K562 (cell line): ENCODE measurements at regions not wholly inside any gene's neighbourhood (a gene's known extent, or its start where the extent isn't known, plus 50 kb on each side); places are given as distances from the start of the nearest gene placed in this dataset.

Source experiments
- BRCA1 ChIP-seq, 2 experiments: fragments of 450-650 bp in 1 of 2; sonication (generic) in 1 of 2; formaldehyde crosslinking in 1 of 2; IDR thresholded peaks; 2 replicates each; pipeline versions ENCODE4 v1.5.0 to v1.6.1; 2017 to 2020; ENCODE audit warnings: mild to moderate bottlenecking in 1 of 2, missing genetic modification reagents in 1 of 2
- CHD1 ChIP-seq: fragments of 200-600 bp; sonication (generic); IDR thresholded peaks from one replicate; pipeline ENCODE4 v1.6.1; 2012; ENCODE audit warnings: mild to moderate bottlenecking, moderate library complexity, low read length, inconsistent platforms
- EWSR1 ChIP-seq: fragments of 450-650 bp; IDR thresholded peaks from 2 replicates; pipeline ENCODE4 v1.6.1; 2018; ENCODE audit warnings: borderline replicate concordance, mild to moderate bottlenecking, low read depth, moderate library complexity; ENCODE audit not compliant: partially characterized antibody
- SP1 ChIP-seq: sonication (generic); formaldehyde crosslinking; IDR thresholded peaks from 2 replicates; pipeline ENCODE4 v1.8.1; 2022; ENCODE audit warnings: mild to moderate bottlenecking, missing genetic modification reagents
- USF2 ChIP-seq: sonication (generic); formaldehyde crosslinking; IDR thresholded peaks from 2 replicates; pipeline ENCODE4 v1.5.0; 2020; ENCODE audit warnings: missing genetic modification reagents
- ZBTB11 ChIP-seq, 3 experiments: fragments of 200-800 bp in 1 of 3; fragments of 250-450 bp in 1 of 3; fragments of 450-650 bp in 1 of 3; sonication (Bioruptor Pico) in 1 of 3; sonication (Bioruptor generic) in 1 of 3; formaldehyde crosslinking in 1 of 3; IDR thresholded peaks; 2 replicates each; pipeline versions ENCODE4 v1.6.1 to v1.8.0; 2016 to 2022; ENCODE audit warnings: mild to moderate bottlenecking in 2 of 3, missing genetic modification characterization in 2 of 3, missing compliant biosample characterization in 1 of 3, moderate library complexity in 1 of 3
- ZNF41 ChIP-seq: fragments of 250-450 bp; sonication (Bioruptor Pico); conservative IDR thresholded peaks from 2 replicates; pipeline ENCODE4 v1.4.0; 2020; ENCODE audit warnings: mild to moderate bottlenecking
- TF ChIP-seq, protein P1 (sequence below), 2 experiments: fragments of 450-650 bp; formaldehyde crosslinking in 1 of 2; IDR thresholded peaks; 2 replicates each; pipeline versions ENCODE4 v1.4.0 to v1.6.1; 2014 to 2020; ENCODE audit warnings: mild to moderate bottlenecking in 2 of 2, borderline replicate concordance in 1 of 2, low read depth in 1 of 2
- TF ChIP-seq, protein P2 (sequence below), 3 experiments: IDR thresholded peaks in 2 of 3; conservative IDR thresholded peaks in 1 of 3; 2 replicates each; pipeline ENCODE4 v1.5.1; 2011 to 2012; ENCODE audit warnings: low read length in 3 of 3, mild to moderate bottlenecking in 3 of 3, control low read depth in 2 of 3, improper control_type of control experiment in 1 of 3, inconsistent platforms in 1 of 3, low read depth in 1 of 3, mixed read lengths in 1 of 3, moderate library complexity in 1 of 3; ENCODE audit not compliant: insufficient read depth in 2 of 3

DNA sequence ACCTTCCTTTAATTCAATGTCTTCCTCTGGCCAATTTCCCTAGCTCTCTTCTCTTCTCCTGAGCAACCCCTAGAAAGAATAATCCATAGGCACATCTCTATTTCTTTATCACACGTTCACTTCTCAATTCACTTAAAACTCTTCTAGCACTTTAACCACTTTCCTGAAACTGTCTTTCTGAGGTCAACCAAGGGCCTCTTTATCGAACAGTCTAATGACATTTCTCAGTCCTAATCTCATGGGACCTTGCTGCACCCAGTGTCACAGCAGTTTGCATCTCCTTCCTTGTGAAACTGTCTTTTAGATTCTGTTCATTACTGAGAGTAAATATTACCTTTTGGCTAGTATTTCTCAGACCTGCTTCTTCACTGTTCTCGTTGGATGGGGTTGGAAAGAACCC is 285.3 kb upstream of the RASGEF1B start:
- TF ChIP-seq ZBTB11 (CRISPR knock-in tag; IDR thresholded peaks at IDR 0.05) (no peak), CHD1 (no peak), BRCA1 (IDR thresholded peaks at IDR 0.05) (no peak), BRCA1 (CRISPR knock-in tag; IDR thresholded peaks at IDR 0.05) (no peak), EWSR1 (no peak), USF2 (CRISPR knock-in tag) (no peak), SP1 (CRISPR knock-in tag) (no peak), ZNF41 (CRISPR knock-in tag) (no peak)
- TF ChIP-seq, protein P1, sequence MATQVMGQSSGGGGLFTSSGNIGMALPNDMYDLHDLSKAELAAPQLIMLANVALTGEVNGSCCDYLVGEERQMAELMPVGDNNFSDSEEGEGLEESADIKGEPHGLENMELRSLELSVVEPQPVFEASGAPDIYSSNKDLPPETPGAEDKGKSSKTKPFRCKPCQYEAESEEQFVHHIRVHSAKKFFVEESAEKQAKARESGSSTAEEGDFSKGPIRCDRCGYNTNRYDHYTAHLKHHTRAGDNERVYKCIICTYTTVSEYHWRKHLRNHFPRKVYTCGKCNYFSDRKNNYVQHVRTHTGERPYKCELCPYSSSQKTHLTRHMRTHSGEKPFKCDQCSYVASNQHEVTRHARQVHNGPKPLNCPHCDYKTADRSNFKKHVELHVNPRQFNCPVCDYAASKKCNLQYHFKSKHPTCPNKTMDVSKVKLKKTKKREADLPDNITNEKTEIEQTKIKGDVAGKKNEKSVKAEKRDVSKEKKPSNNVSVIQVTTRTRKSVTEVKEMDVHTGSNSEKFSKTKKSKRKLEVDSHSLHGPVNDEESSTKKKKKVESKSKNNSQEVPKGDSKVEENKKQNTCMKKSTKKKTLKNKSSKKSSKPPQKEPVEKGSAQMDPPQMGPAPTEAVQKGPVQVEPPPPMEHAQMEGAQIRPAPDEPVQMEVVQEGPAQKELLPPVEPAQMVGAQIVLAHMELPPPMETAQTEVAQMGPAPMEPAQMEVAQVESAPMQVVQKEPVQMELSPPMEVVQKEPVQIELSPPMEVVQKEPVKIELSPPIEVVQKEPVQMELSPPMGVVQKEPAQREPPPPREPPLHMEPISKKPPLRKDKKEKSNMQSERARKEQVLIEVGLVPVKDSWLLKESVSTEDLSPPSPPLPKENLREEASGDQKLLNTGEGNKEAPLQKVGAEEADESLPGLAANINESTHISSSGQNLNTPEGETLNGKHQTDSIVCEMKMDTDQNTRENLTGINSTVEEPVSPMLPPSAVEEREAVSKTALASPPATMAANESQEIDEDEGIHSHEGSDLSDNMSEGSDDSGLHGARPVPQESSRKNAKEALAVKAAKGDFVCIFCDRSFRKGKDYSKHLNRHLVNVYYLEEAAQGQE (IDR thresholded peaks at IDR 0.05; ENCODE audit: borderline replicate concordance): no peak
- TF ChIP-seq, protein P1 (CRISPR knock-in tag; IDR thresholded peaks at IDR 0.05; ENCODE audit: low read depth): no peak
- TF ChIP-seq, protein P2, sequence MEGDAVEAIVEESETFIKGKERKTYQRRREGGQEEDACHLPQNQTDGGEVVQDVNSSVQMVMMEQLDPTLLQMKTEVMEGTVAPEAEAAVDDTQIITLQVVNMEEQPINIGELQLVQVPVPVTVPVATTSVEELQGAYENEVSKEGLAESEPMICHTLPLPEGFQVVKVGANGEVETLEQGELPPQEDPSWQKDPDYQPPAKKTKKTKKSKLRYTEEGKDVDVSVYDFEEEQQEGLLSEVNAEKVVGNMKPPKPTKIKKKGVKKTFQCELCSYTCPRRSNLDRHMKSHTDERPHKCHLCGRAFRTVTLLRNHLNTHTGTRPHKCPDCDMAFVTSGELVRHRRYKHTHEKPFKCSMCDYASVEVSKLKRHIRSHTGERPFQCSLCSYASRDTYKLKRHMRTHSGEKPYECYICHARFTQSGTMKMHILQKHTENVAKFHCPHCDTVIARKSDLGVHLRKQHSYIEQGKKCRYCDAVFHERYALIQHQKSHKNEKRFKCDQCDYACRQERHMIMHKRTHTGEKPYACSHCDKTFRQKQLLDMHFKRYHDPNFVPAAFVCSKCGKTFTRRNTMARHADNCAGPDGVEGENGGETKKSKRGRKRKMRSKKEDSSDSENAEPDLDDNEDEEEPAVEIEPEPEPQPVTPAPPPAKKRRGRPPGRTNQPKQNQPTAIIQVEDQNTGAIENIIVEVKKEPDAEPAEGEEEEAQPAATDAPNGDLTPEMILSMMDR (IDR thresholded peaks at IDR 0.05 in 2 of 3, conservative IDR thresholded peaks at IDR 0.05 in 1 of 3; ENCODE audit: insufficient read depth in 2 of 3, low read depth in 1 of 3, low read length in 3 of 3): no peak
